ENCODE measurements at regions not wholly inside any gene's neighbourhood (a gene's known extent, or its start where the extent isn't known, plus 50 kb on each side); places are given as distances from the start of the nearest gene placed in this dataset.
A peak's percentile ranks its signal among the peaks of the same experiment; 100 is the strongest.
"Not testable (repeated sequence)": the region's sequence is repeated elsewhere in the genome, so short reads cannot be mapped to it uniquely, and the experiment has no call there.

GRCh38 chr16:66095676-66096075 is 270.8 kb upstream of the CDH5 start:
- DNase-seq: no peak

- DNase-seq: no peak
These were observed 273.3 kb upstream of the CDH5 start for GRCh38 chr16:66093191-66093590.

DNA sequence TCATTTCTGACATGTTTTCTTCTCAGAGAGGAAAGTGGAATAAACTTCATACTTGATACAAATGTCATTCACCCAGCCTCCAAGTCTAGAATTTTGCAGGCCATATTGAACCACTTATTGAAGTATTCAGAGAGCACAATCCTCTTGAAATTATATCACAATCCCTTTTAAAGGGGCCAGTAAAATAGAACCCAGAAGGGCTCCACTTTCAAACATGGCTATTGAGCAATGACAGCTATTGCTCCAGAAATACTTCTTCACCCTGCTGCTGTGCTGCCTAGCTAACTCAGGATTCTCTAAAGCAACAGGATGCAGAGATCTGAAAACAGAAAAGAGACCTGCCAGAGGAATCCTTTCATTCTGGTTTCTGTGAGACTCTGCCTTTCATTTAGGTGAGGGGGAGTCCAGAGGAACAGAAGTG is 275.0 kb upstream of the CDH5 start:
- DNase-seq: no peak

GRCh38 chr16:66088681-66089080 is 277.8 kb upstream of the CDH5 start:
- DNase-seq: no peak

- DNase-seq: no peak
These were observed 279.2 kb upstream of the CDH5 start for GRCh38 chr16:66087308-66087707.

DNA sequence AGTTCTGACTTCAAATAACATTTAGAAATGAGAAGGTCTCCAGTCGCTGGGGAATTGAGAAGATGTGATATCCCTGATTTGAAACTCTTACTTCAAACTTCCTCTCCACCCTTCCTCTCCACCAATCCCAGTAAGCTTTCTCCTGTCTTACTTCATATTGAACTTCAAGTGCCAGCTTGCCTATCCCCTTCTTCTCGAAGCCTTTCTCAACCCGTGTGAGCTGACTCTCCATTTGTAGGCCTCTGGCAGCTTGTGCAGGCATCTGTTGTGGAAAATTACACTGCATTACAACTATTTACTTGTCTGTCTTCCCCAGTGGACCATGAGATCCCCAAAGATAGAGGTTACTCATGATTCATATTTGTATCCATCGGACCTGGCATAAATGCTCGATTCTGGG is 280.8 kb upstream of the CDH5 start:
- DNase-seq: no peak

DNA sequence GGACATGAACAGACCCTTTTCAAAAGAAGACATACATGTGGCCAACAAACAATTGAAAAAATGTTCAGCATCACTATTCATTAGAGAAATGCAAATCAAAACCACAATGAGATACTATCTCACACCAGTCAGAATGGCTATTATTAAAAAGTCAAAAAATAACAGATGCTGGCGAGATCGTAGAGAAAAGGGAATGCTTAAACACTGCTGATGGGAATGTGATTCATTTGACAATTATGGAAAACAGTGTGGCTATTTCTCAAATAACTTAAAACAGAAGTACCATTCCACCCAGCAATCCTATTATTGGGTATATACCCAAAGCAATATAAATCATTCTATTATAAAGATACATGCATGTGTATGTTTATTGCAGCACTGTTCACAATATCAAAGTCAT is 281.8 kb upstream of the CDH5 start:
- DNase-seq: not testable (repeated sequence)

- DNase-seq: no peak
These were observed 282.2 kb upstream of the CDH5 start for GRCh38 chr16:66084306-66084705.

DNA sequence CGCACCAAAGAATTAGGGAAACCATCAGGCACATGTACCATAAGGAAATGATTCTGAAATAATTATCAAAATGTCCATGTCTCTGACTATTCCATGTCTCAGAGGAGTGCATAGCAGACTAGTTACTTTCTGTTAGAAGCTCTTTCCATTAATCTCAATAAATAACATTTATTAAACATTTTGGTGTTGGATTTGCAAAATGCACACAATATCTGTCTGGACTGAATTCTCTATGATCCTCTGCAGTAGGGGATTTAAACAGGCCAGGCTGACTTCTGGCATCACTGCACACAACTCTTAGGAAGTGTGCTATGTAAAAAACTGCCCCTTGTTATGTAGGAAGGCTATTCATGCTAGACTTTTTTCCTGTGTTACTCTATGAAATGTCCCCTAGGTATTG is 283.3 kb upstream of the CDH5 start:
- DNase-seq: no peak

GRCh38 chr16:66082424-66082823 is 284.1 kb upstream of the CDH5 start:
- no peak for DNase-seq

DNA sequence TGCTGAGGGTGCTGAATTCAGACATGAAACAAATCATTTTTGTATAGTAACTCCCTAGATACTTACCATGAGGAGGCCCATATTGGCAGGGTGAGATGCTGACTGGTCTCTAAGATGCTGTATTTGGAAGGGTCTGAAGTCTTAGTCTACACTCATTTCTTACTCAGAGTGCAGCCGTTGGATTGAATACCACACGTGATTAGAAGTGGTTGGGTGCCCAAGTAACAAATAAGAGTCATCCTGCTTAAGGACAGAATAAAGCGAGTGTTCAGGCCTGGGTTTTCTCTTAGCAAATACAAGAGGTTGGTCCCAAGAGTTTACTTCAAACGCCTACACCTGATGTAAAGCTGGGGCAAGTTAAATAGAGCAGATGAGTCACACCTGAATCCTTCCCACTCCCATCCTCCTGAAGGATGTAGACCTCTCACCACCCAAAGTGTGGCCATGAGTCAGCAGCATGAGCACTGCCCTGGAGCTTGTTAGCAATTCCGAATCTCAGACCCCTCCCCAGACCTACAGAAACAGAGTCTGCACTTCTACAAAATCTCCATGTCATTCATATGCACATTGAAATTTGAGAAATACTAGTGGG is 284.6 kb upstream of the CDH5 start:
- DNase-seq: no peak

GRCh38 chr16:66079671-66080334 is 286.7 kb upstream of the CDH5 start:
- DNase-seq: no peak

DNA sequence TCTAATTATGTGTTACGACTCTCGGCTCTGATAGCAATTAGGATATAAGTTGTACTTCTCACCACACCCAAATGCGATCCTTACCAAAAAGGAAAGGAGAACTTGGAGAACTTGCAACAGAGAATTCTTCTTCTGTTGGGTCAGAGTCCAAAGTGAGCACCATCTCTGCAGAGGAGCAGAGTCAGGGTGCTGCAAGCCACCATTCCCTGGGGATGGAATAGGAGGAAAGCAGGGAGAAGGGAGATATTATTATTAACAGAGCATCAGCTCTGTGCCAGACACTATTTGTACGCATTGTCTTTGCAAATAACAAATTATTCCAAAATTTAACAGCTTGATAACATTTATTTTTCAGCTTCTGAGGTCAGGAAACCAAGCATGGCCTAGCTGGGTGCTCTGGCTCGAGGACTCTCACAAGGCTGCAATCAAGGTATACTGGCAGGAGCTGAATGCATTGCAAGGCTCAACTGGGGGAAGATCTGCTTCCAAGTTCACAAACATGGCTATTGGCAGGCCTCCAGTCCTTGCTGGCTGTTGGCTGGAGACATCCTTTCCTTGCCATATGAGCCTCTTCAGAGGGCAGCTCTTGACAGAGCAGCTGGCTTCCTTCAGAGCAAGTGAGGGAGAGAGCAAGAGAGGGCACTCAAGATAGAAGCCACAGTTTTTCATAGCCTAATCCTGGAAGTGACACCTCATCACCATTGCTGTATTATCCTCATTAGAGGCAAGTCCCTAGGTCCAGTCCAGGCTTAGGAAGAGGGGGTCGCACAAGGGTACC is 296.2 kb upstream of the CDH5 start:
- DNase-seq: peak; percentile 79

- no peak for DNase-seq
These were observed 296.9 kb upstream of the CDH5 start for GRCh38 chr16:66069587-66069986.

DNA sequence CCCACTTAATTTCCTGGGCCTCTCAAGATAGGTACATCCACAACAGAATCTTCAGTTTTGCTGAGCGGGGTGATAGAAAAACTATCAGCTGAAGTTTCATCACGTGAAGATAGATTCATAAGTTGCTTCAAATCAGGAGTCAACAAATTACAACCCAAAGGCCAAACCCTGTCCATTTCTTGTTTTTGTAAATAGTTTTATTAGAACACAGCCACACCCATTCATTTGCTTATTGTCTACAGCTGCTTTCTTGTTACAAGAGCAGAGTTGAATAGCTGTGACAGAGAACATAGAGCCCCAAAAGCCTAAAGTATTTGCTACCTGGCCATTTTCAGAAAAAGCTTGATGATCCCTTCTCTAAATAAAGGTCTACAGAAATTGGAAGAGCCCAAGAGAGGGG is 300.1 kb upstream of the CDH5 start:
- DNase-seq: no peak

- DNase-seq: no peak
These were observed 300.6 kb upstream of the CDH5 start for GRCh38 chr16:66065925-66066324.

DNA sequence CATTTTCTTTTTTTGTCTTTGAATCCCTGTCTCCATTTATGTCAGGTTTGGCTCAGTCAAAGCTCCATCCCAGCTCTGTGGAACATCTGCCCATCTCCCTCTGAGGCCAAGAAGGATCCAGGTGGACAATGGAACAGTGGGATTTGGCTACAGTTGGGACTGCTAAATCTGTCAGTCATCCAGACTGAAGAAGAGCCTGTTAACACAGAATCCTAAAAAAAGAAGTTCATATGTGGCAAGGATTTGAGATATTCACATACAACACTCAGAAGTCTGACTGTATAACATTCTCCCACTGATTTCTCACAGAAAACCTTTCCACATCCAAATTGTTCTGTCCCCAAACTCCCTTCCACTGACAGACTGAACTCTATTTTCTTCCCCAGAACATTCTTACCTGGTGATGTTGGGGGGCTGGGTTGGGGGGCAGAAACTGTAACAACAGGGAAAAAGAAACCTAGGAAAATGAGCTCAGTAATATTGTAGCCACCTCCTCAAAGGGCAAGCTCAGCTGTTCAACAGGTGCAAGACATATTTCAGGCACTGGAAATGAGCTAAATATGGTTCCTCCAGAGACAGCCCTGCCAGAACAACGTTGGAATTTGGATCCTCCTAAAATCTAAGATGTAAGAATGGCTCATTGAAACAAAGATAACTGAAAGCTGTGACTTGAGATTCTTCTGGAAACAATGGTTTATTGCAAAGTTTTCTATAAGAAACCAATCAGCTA is 301.5 kb upstream of the CDH5 start:
- DNase-seq: no peak

- no peak for DNase-seq
These were observed 307.7 kb upstream of the CDH5 start for GRCh38 chr16:66058832-66059231.

DNA sequence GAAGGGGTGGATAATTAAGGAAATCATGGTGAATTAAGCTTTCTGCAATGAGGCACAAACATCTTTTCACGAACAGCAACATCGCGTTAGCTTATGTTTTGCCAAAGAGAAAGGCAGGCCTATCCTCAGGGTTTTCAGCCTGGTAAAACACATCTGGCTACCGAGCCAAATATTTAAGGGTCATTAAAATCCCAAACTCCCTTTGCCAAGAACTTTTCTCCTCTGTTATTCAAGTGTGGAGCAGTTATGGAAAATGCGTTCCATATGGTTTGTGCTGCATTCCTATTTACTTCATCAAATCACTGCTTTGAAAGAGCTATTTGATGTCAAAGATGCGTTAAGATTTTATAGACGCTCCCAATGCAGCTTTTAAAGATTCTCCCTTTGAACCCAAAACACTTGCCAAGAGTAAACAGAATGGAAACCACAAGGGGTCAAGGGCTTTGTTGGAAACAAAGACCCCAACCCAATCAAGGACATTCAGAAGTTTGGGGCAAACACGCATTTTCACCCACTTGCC is 308.3 kb upstream of the CDH5 start:
- peak; percentile 77 for DNase-seq

- DNase-seq: no peak
These were observed 309.4 kb upstream of the CDH5 start for GRCh38 chr16:66057057-66057456.

- DNase-seq: no peak
These were observed 312.4 kb upstream of the CDH5 start for GRCh38 chr16:66054095-66054494.

DNA sequence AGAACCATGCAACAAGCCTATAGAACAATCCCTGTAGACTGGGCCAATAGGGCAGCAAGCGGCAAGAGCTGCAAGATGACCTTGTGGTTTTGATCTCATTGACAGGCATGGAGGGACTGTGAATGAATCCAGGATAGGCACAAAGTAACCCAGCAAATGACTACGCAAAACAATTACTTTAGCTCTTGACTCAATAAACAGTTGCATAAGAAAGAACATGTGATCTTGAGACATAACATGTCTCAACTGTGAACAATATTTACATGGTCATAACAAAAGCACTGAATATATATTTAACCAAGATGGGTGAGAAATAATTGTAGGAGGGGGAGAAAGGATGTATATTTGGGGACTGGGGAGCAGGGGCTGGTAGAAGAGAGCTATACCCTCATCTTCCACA is 313.7 kb upstream of the CDH5 start:
- no peak for DNase-seq
